CD4-positive, alpha-beta memory T cell (primary cell): ENCODE measurements at regions not wholly inside any gene's neighbourhood (a gene's known extent, or its start where the extent isn't known, plus 50 kb on each side); places are given as distances from the start of the nearest gene placed in this dataset.
"Not testable (repeated sequence)": the region's sequence is repeated elsewhere in the genome, so short reads cannot be mapped to it uniquely, and the experiment has no call there.

Source experiments
- CTCF ChIA-PET: fragments of 350-600 bp; sonication (Branson Sonifier 250); formaldehyde crosslinking; loops from one replicate; lab custom pipeline; 2021; ENCODE audit warnings: inconsistent platforms; ENCODE audit not compliant: partially characterized antibody; lab: Charles Lee
- POLR2A ChIA-PET: fragments of 350-600 bp; sonication (Branson Sonifier 250); formaldehyde crosslinking; loops from one replicate; lab custom pipeline; 2021; ENCODE audit not compliant: partially characterized antibody; lab: Charles Lee
- DNase-seq, 5 donors: peaks; one replicate each; pipeline versions ENCODE4 v3.0.0 to v3.0.0-alpha.2; 2020 to 2022; ENCODE audit warnings: mixed read lengths in 1 of 5
- H3K27ac ChIP-seq: one replicate; pipeline ENCODE4 v1.7.0; 2013; ENCODE audit warnings: low read depth, low read length
- H3K27me3 ChIP-seq: 2 replicates; pipeline ENCODE4 v1.7.0; 2013; ENCODE audit warnings: mild to moderate bottlenecking, low read length, moderate library complexity; ENCODE audit not compliant: insufficient read depth
- H3K36me3 ChIP-seq: 2 replicates; pipeline ENCODE4 v1.7.0; 2013; ENCODE audit warnings: mild to moderate bottlenecking, low read length, moderate library complexity; ENCODE audit not compliant: insufficient read depth
- H3K4me1 ChIP-seq: 2 replicates; pipeline ENCODE4 v1.7.0; 2013; ENCODE audit warnings: mild to moderate bottlenecking, low read length, moderate library complexity; ENCODE audit not compliant: insufficient read depth
- H3K4me3 ChIP-seq, 2 donors: one replicate each; pipeline ENCODE4 v1.7.0; 2013; ENCODE audit warnings: low read length in 2 of 2, mild to moderate bottlenecking in 1 of 2
- H3K9me3 ChIP-seq, 2 donors: one replicate each; pipeline ENCODE4 v1.7.0; 2013; ENCODE audit warnings: low read length in 2 of 2, control low read depth in 1 of 2; ENCODE audit not compliant: control insufficient read depth in 1 of 2
- H3K27ac Mint-ChIP-seq, 7 donors: one replicate each; pipeline ENCODE4 v1.8.0; 2020 to 2021; ENCODE audit warnings: mixed read lengths in 7 of 7, mild to moderate bottlenecking in 6 of 7, inconsistent platforms in 3 of 7, moderate library complexity in 3 of 7
- H3K27me3 Mint-ChIP-seq, 2 donors: one replicate each; pipeline ENCODE4 v1.8.0; 2020 to 2021; ENCODE audit warnings: mixed read lengths in 2 of 2
- H3K36me3 Mint-ChIP-seq, 2 donors: one replicate each; pipeline ENCODE4 v1.8.0; 2020 to 2021; ENCODE audit warnings: mixed read lengths in 2 of 2, inconsistent platforms in 1 of 2, mild to moderate bottlenecking in 1 of 2
- H3K4me1 Mint-ChIP-seq, 4 donors: one replicate each; pipeline ENCODE4 v1.8.0; 2020 to 2021; ENCODE audit warnings: mixed read lengths in 4 of 4, mild to moderate bottlenecking in 1 of 4
- H3K4me3 Mint-ChIP-seq, 8 donors: one replicate each; pipeline ENCODE4 v1.8.0; 2020 to 2021; ENCODE audit warnings: mixed read lengths in 8 of 8, mild to moderate bottlenecking in 7 of 8, moderate library complexity in 6 of 8, inconsistent platforms in 3 of 8
- H3K9me3 Mint-ChIP-seq, 8 donors: one replicate each; pipeline ENCODE4 v1.8.0; 2020 to 2021; ENCODE audit warnings: mixed read lengths in 8 of 8, mild to moderate bottlenecking in 5 of 8, inconsistent platforms in 3 of 8, moderate library complexity in 1 of 8
- intact Hi-C: fragments of 100-400 bp; cut with micrococcal nuclease; formaldehyde crosslinking; loops from one replicate; pipeline ENCODE4 v1.15.1; 2023

DNA sequence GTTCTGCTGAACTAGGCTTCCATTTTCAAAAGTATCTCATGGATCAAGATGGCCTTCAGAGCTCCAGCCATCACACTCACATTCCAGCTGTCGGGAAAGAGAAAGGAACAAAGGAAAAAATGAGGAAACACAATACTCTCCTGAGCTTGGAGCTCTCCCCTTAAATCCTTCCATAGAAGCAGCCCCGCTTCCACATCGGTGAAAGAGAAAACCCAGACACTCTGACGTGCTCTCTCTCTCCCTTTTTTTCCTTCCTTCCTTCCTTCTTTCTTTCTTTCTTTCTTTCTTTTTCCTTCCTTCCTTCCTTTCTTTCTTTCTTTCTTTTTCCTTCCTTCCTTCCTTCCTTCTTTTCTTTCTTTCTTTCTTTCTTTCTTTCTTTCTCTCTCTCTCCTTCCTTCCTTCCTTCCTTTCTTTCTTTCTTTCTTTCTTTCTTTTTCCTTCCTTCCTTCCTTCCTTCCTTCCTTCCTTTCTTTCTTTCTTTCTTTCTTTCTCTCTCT is 115.3 kb downstream of the TFAP2C start:
- H3K36me3 Mint-ChIP-seq, CTCF ChIA-PET, H3K4me1 ChIP-seq, H3K9me3 Mint-ChIP-seq, H3K27ac Mint-ChIP-seq, H3K4me3 ChIP-seq, H3K27me3 ChIP-seq, H3K9me3 ChIP-seq, H3K27ac ChIP-seq, H3K36me3 ChIP-seq, POLR2A ChIA-PET, H3K4me1 Mint-ChIP-seq, DNase-seq, H3K4me3 Mint-ChIP-seq, intact Hi-C loops: not testable (repeated sequence)
- peaks cover 4 to 14% of the 10 kb centered on the region in 2 donors for H3K27me3 Mint-ChIP-seq

DNA sequence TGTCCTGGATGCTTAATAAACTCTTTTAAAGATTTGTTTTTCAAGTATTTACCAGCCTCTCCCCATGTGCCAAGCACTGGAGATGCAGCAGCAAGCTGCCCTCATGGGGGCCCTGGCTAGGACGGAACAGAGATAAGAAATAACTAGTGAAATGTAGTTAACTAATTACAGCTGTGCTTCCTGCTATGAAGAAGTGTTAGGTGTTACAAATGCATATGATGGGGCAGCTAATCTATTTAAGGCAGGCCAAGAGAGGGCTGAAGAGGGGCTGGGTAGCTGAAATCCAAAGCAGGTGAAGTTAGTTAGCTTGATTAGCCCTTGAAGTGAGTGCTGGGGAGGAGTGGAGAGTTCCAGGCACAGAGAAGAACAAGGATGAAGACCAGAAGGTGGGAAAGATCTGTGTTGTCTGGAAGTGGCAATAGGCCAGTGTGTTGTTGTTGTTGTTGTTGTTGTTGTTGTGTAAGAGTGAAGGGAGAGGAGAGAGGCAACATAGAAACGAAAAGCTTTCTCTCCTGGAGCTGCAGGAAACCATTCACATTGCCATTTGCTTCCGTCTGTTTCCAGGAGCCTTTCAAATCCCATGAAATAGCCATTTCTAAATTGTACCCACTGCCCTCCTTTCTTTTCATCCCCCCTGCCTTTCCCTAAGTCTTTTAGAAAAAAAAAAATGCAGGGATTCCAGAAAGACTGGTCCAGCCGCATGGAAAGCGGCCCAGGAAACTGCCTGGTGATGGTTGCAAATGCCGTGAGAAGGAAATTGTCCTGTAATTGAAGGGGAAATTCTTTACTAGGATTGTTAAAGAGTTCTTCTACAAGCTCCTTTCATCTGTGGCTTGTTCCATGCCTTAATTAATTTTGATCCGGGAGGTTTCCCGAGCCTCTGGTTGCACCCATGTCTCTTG is 119.6 kb downstream of the TFAP2C start:
- ChIA-PET POLR2A (no interaction called here), CTCF (interaction anchor here (0.6 kb wide), 1 partner anchor 15 kb away, joined by 4 read pairs; no protein-coding TSS in a partner anchor)
- H3K27ac ChIP-seq, result no peak overlapping the region
- no peaks in the 10 kb centered on the region for H3K36me3 ChIP-seq
- Mint-ChIP-seq H3K9me3 (peaks cover 0 to 4% (median under 1%) of the 10 kb centered on the region in 8 donors), H3K27ac (no peak overlapping the region), H3K4me3 (no peak overlapping the region), H3K4me1 (no peaks in the 10 kb centered on the region), H3K36me3 (no peaks in the 10 kb centered on the region), H3K27me3 (peaks cover 5 to 18% of the 10 kb centered on the region in 2 donors)
- H3K9me3 ChIP-seq, result no peaks in the 10 kb centered on the region
- H3K4me1 ChIP-seq, result no peaks in the 10 kb centered on the region
- H3K4me3 ChIP-seq, result no peak overlapping the region
- intact Hi-C loops, result no loop called here
- no peak for DNase-seq
- H3K27me3 ChIP-seq, result no peaks in the 10 kb centered on the region

DNA sequence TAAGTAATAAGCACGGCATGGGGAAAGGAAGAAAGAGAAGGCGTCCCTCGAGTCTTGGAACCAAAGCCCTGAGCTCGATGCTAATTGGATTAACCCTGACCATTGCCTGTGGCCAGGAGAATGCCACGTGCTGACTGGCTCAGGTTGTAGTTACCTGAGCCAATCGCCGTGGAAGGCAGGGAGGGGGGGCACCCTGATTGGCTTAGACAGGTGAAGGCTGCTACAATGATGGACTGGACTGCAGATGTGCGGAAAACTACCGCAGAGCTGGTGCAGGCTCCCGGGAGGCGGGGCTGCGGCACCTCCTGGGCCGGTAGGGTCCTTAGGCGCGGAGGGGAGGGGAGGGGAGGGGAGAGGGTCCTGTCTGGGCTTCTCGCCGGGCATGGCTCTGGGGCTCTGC is 121.3 kb downstream of the TFAP2C start:
- POLR2A ChIA-PET, result no interaction called here
- DNase-seq, result no peak
- CTCF ChIA-PET, result no interaction called here
- Mint-ChIP-seq H3K27ac (no peak overlapping the region), H3K36me3 (no peaks in the 10 kb centered on the region), H3K27me3 (peaks cover 5 to 18% of the 10 kb centered on the region in 2 donors), H3K4me1 (no peaks in the 10 kb centered on the region), H3K4me3 (no peak overlapping the region), H3K9me3 (peaks cover 0 to 4% (median under 1%) of the 10 kb centered on the region in 8 donors)
- intact Hi-C loops, result no loop called here
- no peaks in the 10 kb centered on the region for H3K4me1 ChIP-seq
- no peak overlapping the region for H3K27ac ChIP-seq
- H3K9me3 ChIP-seq, result no peaks in the 10 kb centered on the region
- H3K36me3 ChIP-seq, result no peaks in the 10 kb centered on the region
- H3K4me3 ChIP-seq, result no peak overlapping the region
- no peaks in the 10 kb centered on the region for H3K27me3 ChIP-seq

DNA sequence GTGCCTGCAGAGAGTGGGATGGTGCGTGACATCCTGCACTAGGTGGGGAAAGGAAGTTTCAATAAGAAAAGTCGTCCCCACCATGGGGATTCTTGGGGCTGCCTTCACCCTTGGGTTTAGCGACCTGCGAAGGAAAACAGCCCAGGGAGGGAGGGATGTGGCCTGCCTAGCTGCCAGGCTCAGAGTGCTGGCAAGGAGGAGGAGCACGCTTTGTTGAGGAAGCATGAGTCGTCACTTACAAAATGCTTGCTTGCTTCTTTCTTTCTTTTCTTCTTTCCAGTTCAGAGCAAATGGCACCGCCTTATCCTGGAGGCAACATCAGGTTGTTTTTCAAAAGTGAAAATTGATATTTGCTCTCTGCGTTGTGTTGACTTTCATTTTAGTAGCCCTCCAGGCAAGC is 123.2 kb downstream of the TFAP2C start:
- Mint-ChIP-seq H3K36me3 (no peaks in the 10 kb centered on the region), H3K27me3 (peaks cover 5 to 16% of the 10 kb centered on the region in 2 donors), H3K27ac (no peak overlapping the region), H3K4me1 (no peaks in the 10 kb centered on the region), H3K9me3 (peaks cover 0 to 2% (median 0%) of the 10 kb centered on the region in 8 donors), H3K4me3 (no peak overlapping the region)
- no peak overlapping the region for H3K4me3 ChIP-seq
- no peaks in the 10 kb centered on the region for H3K9me3 ChIP-seq
- intact Hi-C loops, result no loop called here
- H3K36me3 ChIP-seq, result no peaks in the 10 kb centered on the region
- CTCF ChIA-PET, result no interaction called here
- no peaks in the 10 kb centered on the region for H3K27me3 ChIP-seq
- no peak overlapping the region for H3K27ac ChIP-seq
- H3K4me1 ChIP-seq, result no peaks in the 10 kb centered on the region
- POLR2A ChIA-PET, result no interaction called here
- DNase-seq, result no peak

DNA sequence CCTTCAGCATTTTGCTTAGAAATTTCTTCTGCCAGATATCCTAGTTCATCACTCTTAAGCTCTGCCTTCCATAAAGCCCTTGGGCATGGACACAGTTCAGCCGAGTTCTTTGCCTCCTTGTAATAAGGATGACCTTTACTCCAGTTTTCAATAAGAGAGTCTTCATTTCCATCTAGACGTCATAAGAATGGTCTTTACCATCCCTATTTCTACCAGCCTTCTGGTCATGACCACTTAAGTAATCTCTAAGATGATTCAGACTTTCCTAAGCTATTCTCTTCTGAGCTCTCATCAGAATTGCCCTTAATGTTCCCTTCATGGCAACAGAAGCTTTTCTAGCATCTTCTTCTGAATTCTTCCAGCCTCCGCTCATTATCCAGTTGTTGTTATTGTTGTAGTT is 126.1 kb downstream of the TFAP2C start:
- peaks cover 4 to 5% of the 10 kb centered on the region in 2 donors for H3K27me3 Mint-ChIP-seq
- peaks cover 0 to 3% (median 1%) of the 10 kb centered on the region in 8 donors for H3K9me3 Mint-ChIP-seq
- Histone ChIP-seq H3K36me3 (no peaks in the 10 kb centered on the region), H3K4me3 (no peak overlapping the region), H3K9me3 (no peaks in the 10 kb centered on the region), H3K27ac (no peak overlapping the region), H3K4me1 (no peaks in the 10 kb centered on the region), H3K27me3 (no peaks in the 10 kb centered on the region)
- H3K36me3 Mint-ChIP-seq, result no peaks in the 10 kb centered on the region
- CTCF ChIA-PET, result interaction anchor here (0.7 kb wide), 1 partner anchor 17 kb away, joined by 3 read pairs; no protein-coding TSS in a partner anchor
- no peak for DNase-seq
- no peak overlapping the region for H3K27ac Mint-ChIP-seq
- no peak overlapping the region for H3K4me3 Mint-ChIP-seq
- H3K4me1 Mint-ChIP-seq, result no peaks in the 10 kb centered on the region
- POLR2A ChIA-PET, result no interaction called here
- intact Hi-C loops, result no loop called here

DNA sequence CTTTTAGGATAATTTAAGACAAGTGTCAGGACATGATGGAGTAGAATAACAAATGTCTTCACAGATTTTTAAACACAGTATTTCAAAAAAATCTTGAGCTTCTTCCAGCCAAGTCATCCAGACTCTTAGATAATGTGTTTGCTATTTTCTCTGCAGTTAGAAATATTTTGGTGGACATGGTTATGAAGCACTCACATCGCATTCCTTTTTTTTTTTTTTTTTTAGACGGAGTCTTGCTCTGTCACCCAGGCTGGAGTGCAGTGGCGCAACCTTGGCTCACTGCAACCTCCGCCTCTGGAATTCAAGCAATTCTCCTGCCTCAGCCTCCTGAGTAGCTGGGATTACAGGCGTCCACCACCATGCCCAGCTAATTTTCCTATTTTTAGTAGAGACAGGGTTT is 127.6 kb downstream of the TFAP2C start:
- intact Hi-C loops, result not testable (repeated sequence)

DNA sequence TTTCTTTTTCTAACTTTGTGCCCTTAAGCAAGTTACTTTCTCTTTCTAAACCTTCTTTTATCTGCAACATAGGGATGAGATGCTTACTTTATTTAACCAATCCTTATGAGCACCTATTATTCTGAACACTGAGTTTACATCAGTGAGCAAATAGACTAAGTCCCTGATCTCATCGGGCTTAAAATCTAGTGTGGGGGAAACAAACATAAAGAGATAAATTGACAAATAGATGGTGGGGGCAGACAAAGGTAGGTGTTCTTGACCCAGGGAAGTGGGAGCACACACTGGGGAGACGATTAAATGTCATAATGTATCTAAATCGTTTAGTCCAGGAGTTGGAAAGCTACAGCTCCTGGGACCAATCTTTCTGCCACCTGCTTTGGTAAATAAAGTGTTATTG is 129.6 kb downstream of the TFAP2C start:
- ChIA-PET POLR2A (no interaction called here), CTCF (no interaction called here)
- Mint-ChIP-seq H3K4me3 (no peak overlapping the region), H3K36me3 (no peaks in the 10 kb centered on the region), H3K27ac (no peak overlapping the region), H3K4me1 (no peaks in the 10 kb centered on the region), H3K9me3 (peaks cover 0 to 5% (median 1%) of the 10 kb centered on the region in 8 donors), H3K27me3 (no peaks in the 10 kb centered on the region)
- Histone ChIP-seq H3K27ac (no peak overlapping the region), H3K4me1 (no peaks in the 10 kb centered on the region), H3K9me3 (no peaks in the 10 kb centered on the region), H3K4me3 (no peak overlapping the region), H3K27me3 (no peaks in the 10 kb centered on the region), H3K36me3 (no peaks in the 10 kb centered on the region)
- DNase-seq, result no peak
- intact Hi-C loops, result no loop called here

More for the DNA sequence above, 127.6 kb downstream of the TFAP2C start:
- H3K4me3 ChIP-seq, H3K27ac Mint-ChIP-seq, H3K9me3 Mint-ChIP-seq, DNase-seq, H3K4me1 Mint-ChIP-seq, POLR2A ChIA-PET, CTCF ChIA-PET, H3K9me3 ChIP-seq, H3K27me3 Mint-ChIP-seq, H3K36me3 ChIP-seq, H3K27me3 ChIP-seq, H3K27ac ChIP-seq, H3K4me1 ChIP-seq, H3K4me3 Mint-ChIP-seq, H3K36me3 Mint-ChIP-seq: not testable (repeated sequence)
